ENCODE measurements at regions not wholly inside any gene's neighbourhood (a gene's known extent, or its start where the extent isn't known, plus 50 kb on each side); places are given as distances from the start of the nearest gene placed in this dataset.

GRCh38 chr3:40920041-40920440, 279.3 kb upstream of the CTNNB1 start:
- Histone ChIP-seq H3K4me3 (ENCODE audit: low read depth in 1 of 5, low read length in 5 of 5) (no peak overlapping the region), H3K36me3 (ENCODE audit: control insufficient read depth in 5 of 5, insufficient read depth in 5 of 5, low read length in 5 of 5) (no peaks in the 10 kb centered on the region), H3K9me3 (ENCODE audit: control insufficient read depth in 5 of 5, low read length in 5 of 5) (no peaks in the 10 kb centered on the region), H3K4me1 (ENCODE audit: control insufficient read depth in 5 of 5, insufficient read depth in 5 of 5, low read length in 5 of 5) (no peaks in the 10 kb centered on the region), H3K27me3 (ENCODE audit: control insufficient read depth in 5 of 5, insufficient read depth in 4 of 5, low read length in 5 of 5) (no peaks in the 10 kb centered on the region), H3K9ac (ENCODE audit: low read length in 5 of 5) (no peak overlapping the region), H3K27ac (ENCODE audit: low read depth, low read length) (no peak overlapping the region)

DNA sequence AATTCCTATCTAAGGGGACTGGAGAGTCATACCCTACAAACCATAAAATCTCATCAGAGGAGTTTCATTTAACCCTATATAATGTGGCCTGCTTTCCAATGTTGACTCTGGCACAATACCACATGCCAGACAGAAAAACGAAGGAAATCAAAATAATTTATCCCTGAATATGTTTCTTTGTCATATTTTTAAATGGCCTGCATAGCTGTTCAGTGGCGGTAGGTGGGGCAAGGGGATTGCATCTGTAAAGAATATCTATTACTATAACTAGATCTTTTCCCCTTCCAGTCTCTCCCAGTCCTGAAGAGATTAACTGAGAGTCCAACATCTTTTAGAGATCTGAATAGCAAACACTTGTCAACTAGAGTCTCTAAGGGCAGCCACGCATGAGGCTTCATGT, 278.1 kb upstream of the CTNNB1 start:
- H3K4me3 ChIP-seq (ENCODE audit: low read depth in 1 of 5, low read length in 5 of 5) = no peak overlapping the region
- H3K9ac ChIP-seq (ENCODE audit: low read length in 5 of 5) = no peak overlapping the region
- H3K27ac ChIP-seq (ENCODE audit: low read depth, low read length) = no peak overlapping the region
- no peaks in the 10 kb centered on the region for H3K4me1 ChIP-seq (ENCODE audit: control insufficient read depth in 5 of 5, insufficient read depth in 5 of 5, low read length in 5 of 5)
- H3K36me3 ChIP-seq (ENCODE audit: control insufficient read depth in 5 of 5, insufficient read depth in 5 of 5, low read length in 5 of 5) = no peaks in the 10 kb centered on the region
- H3K9me3 ChIP-seq (ENCODE audit: control insufficient read depth in 5 of 5, low read length in 5 of 5) = no peaks in the 10 kb centered on the region
- H3K27me3 ChIP-seq (ENCODE audit: control insufficient read depth in 5 of 5, insufficient read depth in 4 of 5, low read length in 5 of 5) = no peaks in the 10 kb centered on the region

DNA sequence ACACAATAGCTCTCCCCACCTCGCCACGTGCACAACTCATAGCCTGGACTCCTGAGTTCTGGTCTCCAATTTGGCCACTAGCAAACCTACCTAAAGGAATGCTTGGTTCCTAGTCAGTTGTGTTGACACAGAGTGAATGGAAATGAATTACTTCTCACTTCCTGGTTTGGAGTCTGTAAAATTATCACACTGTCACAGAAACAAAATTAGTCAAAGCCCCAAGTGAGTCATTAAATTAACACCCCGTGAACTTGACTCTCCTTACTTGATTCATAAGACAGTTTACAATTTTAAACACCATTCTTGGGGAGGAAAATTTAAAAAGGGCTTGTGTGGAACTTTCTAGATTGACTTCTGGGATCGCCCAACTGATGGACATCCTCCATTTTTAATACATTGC, 276.2 kb upstream of the CTNNB1 start:
- Histone ChIP-seq H3K27me3 (ENCODE audit: control insufficient read depth in 5 of 5, insufficient read depth in 4 of 5, low read length in 5 of 5) (no peaks in the 10 kb centered on the region), H3K27ac (ENCODE audit: low read depth, low read length) (no peak overlapping the region), H3K36me3 (ENCODE audit: control insufficient read depth in 5 of 5, insufficient read depth in 5 of 5, low read length in 5 of 5) (no peaks in the 10 kb centered on the region), H3K4me3 (ENCODE audit: low read depth in 1 of 5, low read length in 5 of 5) (no peak overlapping the region), H3K4me1 (ENCODE audit: control insufficient read depth in 5 of 5, insufficient read depth in 5 of 5, low read length in 5 of 5) (no peaks in the 10 kb centered on the region), H3K9me3 (ENCODE audit: control insufficient read depth in 5 of 5, low read length in 5 of 5) (no peaks in the 10 kb centered on the region), H3K9ac (ENCODE audit: low read length in 5 of 5) (no peak overlapping the region)

DNA sequence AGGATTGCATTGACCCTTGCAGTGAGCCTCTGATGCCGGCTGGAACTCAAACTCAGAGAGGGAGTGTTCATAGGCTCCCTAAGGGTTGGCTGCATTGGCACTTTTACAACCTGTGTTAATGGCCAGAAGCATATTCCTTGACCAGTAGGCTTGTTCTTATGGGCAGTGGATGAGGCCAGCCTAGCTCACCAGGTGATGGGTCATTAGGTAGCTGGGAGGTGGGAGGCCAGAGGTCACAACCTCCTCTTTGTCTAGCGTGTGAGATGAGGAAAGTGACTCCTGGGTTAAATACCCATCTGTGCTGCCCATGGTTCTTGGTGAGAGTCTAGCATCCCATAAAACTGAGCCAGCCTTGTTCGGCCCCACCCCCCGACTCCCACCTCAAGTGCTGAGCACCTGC, 275.7 kb upstream of the CTNNB1 start:
- Histone ChIP-seq H3K36me3 (ENCODE audit: control insufficient read depth in 5 of 5, insufficient read depth in 5 of 5, low read length in 5 of 5) (no peaks in the 10 kb centered on the region), H3K27me3 (ENCODE audit: control insufficient read depth in 5 of 5, insufficient read depth in 4 of 5, low read length in 5 of 5) (no peaks in the 10 kb centered on the region), H3K27ac (ENCODE audit: low read depth, low read length) (no peak overlapping the region), H3K4me3 (ENCODE audit: low read depth in 1 of 5, low read length in 5 of 5) (no peak overlapping the region), H3K9me3 (ENCODE audit: control insufficient read depth in 5 of 5, low read length in 5 of 5) (no peaks in the 10 kb centered on the region), H3K9ac (ENCODE audit: low read length in 5 of 5) (no peak overlapping the region), H3K4me1 (ENCODE audit: control insufficient read depth in 5 of 5, insufficient read depth in 5 of 5, low read length in 5 of 5) (no peaks in the 10 kb centered on the region)

DNA sequence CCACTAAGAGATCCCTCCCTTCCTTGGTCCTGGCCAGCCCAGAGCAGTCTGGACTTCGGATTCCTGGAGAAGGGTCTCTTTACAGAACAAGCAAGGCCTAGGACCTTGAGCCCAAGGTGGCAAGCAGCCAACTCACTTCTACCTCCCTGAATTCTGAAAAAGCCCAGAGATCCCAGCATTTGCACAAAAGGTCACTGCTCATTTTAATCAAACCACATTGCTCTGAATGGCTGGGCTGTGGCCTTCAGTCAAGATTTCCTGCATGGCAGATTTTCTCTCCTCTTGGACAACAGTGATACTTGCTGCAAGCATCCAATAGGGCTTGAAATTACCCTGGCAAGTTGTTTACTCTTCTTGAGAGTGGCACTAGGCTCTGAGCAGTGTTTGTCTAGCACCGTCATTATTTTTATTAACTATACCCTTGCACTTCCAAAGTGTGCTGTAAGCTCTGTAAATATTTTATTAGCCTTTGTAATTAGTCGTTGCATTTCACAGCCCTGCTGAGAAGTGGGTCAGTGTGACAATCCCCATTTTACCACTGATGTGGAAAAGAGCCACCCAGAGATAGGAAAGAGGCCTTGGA, 274.7 kb upstream of the CTNNB1 start:
- H3K4me1 ChIP-seq (ENCODE audit: control insufficient read depth in 5 of 5, insufficient read depth in 5 of 5, low read length in 5 of 5) = no peaks in the 10 kb centered on the region
- no peaks in the 10 kb centered on the region for H3K27me3 ChIP-seq (ENCODE audit: control insufficient read depth in 5 of 5, insufficient read depth in 4 of 5, low read length in 5 of 5)
- H3K9ac ChIP-seq (ENCODE audit: low read length in 5 of 5) = no peak overlapping the region
- H3K9me3 ChIP-seq (ENCODE audit: control insufficient read depth in 5 of 5, low read length in 5 of 5) = peaks cover 0 to 2% (median 0%) of the 10 kb centered on the region in 5 donors
- no peaks in the 10 kb centered on the region for H3K36me3 ChIP-seq (ENCODE audit: control insufficient read depth in 5 of 5, insufficient read depth in 5 of 5, low read length in 5 of 5)
- no peak overlapping the region for H3K27ac ChIP-seq (ENCODE audit: low read depth, low read length)
- H3K4me3 ChIP-seq (ENCODE audit: low read depth in 1 of 5, low read length in 5 of 5) = no peak overlapping the region

- Histone ChIP-seq H3K27ac (ENCODE audit: low read depth, low read length) (no peak overlapping the region), H3K4me1 (ENCODE audit: control insufficient read depth in 5 of 5, insufficient read depth in 5 of 5, low read length in 5 of 5) (no peaks in the 10 kb centered on the region), H3K36me3 (ENCODE audit: control insufficient read depth in 5 of 5, insufficient read depth in 5 of 5, low read length in 5 of 5) (no peaks in the 10 kb centered on the region)
Measured at GRCh38 chr3:40925231-40925630, 274.1 kb upstream of the CTNNB1 start.

GRCh38 chr3:40930131-40930538, 269.2 kb upstream of the CTNNB1 start:
- Histone ChIP-seq H3K4me3 (ENCODE audit: low read depth in 1 of 5, low read length in 5 of 5) (no peak overlapping the region), H3K9ac (ENCODE audit: low read length in 5 of 5) (no peak overlapping the region), H3K27me3 (ENCODE audit: control insufficient read depth in 5 of 5, insufficient read depth in 4 of 5, low read length in 5 of 5) (no peaks in the 10 kb centered on the region), H3K4me1 (ENCODE audit: control insufficient read depth in 5 of 5, insufficient read depth in 5 of 5, low read length in 5 of 5) (no peaks in the 10 kb centered on the region), H3K36me3 (ENCODE audit: control insufficient read depth in 5 of 5, insufficient read depth in 5 of 5, low read length in 5 of 5) (no peaks in the 10 kb centered on the region), H3K9me3 (ENCODE audit: control insufficient read depth in 5 of 5, low read length in 5 of 5) (peaks cover 0 to 5% (median 3%) of the 10 kb centered on the region in 5 donors), H3K27ac (ENCODE audit: low read depth, low read length) (no peak overlapping the region)

More at GRCh38 chr3:40925231-40925630, 274.1 kb upstream of the CTNNB1 start:
- Histone ChIP-seq H3K4me3 (ENCODE audit: low read depth in 1 of 5, low read length in 5 of 5) (no peak overlapping the region), H3K9me3 (ENCODE audit: control insufficient read depth in 5 of 5, low read length in 5 of 5) (peaks cover 0 to 3% (median 0%) of the 10 kb centered on the region in 5 donors), H3K27me3 (ENCODE audit: control insufficient read depth in 5 of 5, insufficient read depth in 4 of 5, low read length in 5 of 5) (no peaks in the 10 kb centered on the region), H3K9ac (ENCODE audit: low read length in 5 of 5) (no peak overlapping the region)

DNA sequence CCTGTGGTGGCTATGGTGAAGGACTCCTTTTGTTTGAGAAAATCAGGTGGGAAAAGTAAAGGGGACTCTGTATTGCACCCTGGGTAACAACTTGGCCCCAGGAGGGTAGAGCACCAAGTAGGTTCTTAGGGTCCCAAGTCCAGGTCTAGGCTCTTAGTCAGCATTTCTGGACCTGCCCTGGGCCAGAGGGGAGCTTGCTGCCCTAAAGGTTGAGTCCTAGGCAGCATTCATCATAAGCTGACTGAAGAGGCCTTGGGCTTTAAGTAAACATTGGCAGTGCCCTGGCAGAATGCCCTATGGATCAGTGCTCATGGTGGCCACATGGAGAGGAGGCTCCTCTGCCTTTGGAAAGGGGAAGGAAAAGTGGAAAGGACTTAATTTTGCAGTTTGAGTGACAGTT, 268.5 kb upstream of the CTNNB1 start:
- no peaks in the 10 kb centered on the region for H3K36me3 ChIP-seq (ENCODE audit: control insufficient read depth in 5 of 5, insufficient read depth in 5 of 5, low read length in 5 of 5)
- no peaks in the 10 kb centered on the region for H3K4me1 ChIP-seq (ENCODE audit: control insufficient read depth in 5 of 5, insufficient read depth in 5 of 5, low read length in 5 of 5)
- no peak overlapping the region for H3K27ac ChIP-seq (ENCODE audit: low read depth, low read length)
- H3K27me3 ChIP-seq (ENCODE audit: control insufficient read depth in 5 of 5, insufficient read depth in 4 of 5, low read length in 5 of 5) = no peaks in the 10 kb centered on the region
- H3K4me3 ChIP-seq (ENCODE audit: low read depth in 1 of 5, low read length in 5 of 5) = no peak overlapping the region
- peaks cover 0 to 5% (median 3%) of the 10 kb centered on the region in 5 donors for H3K9me3 ChIP-seq (ENCODE audit: control insufficient read depth in 5 of 5, low read length in 5 of 5)
- H3K9ac ChIP-seq (ENCODE audit: low read length in 5 of 5) = no peak overlapping the region

DNA sequence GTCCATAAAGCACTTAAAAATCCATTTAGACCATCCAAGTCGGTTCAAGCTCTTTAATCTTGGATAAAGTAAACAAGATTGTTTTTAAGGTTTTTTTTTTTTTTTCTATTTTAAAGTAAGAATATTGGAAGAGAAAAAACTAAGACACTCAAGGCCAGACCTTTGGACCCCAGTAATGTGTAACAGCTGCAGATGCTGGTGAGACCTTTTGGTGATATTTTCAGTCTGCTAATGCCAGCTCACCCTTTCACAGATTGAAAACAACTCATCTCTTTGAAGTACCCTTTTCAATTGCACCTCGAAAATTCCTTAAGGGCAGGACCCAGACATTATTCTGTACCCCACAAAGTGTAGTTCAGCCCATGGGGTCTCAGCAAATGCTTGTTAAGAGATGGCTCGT, 260.7 kb upstream of the CTNNB1 start:
- Histone ChIP-seq H3K4me1 (ENCODE audit: control insufficient read depth in 5 of 5, insufficient read depth in 5 of 5, low read length in 5 of 5) (peaks cover 0 to 8% (median 0%) of the 10 kb centered on the region in 5 donors), H3K9ac (ENCODE audit: low read length in 5 of 5) (no peak overlapping the region), H3K4me3 (ENCODE audit: low read depth in 1 of 5, low read length in 5 of 5) (no peak overlapping the region), H3K36me3 (ENCODE audit: control insufficient read depth in 5 of 5, insufficient read depth in 5 of 5, low read length in 5 of 5) (no peaks in the 10 kb centered on the region), H3K27me3 (ENCODE audit: control insufficient read depth in 5 of 5, insufficient read depth in 4 of 5, low read length in 5 of 5) (no peaks in the 10 kb centered on the region), H3K9me3 (ENCODE audit: control insufficient read depth in 5 of 5, low read length in 5 of 5) (no peaks in the 10 kb centered on the region), H3K27ac (ENCODE audit: low read depth, low read length) (no peak overlapping the region)

DNA sequence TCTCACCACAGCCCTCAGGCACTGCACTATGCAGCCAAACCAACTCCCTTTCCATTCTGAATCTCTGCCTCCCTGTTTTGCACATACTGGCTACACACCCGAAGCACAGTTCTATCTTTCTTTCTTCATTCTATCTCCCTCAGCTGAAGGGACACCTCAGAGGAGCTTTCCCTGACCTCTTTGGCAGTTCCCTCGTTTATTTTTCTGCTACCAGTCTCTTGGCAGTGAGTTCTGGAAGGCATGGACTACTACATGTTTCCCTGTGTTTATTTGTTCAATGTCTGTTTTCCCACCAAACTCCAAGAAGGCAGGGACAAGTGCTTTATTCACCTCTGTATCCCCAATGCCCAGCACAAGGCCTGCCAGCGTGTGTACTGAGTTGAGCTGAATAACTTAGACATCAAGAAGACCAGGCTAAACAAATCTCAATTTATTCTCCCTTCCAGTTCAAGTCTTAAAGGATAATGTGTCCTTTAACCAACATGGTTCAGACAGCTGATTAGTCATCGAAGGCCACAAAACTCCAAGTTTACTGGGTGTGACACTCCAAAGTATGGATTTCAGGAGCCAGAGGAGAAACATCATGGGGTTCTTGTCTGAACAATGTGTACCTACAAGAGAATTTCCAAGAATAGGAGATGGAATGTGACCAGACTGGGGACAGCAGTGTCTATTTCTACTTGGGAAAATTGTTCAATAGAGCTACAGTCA, 260.1 kb upstream of the CTNNB1 start:
- Histone ChIP-seq H3K27me3 (ENCODE audit: control insufficient read depth in 5 of 5, insufficient read depth in 4 of 5, low read length in 5 of 5) (no peaks in the 10 kb centered on the region), H3K36me3 (ENCODE audit: control insufficient read depth in 5 of 5, insufficient read depth in 5 of 5, low read length in 5 of 5) (no peaks in the 10 kb centered on the region), H3K9ac (ENCODE audit: low read length in 5 of 5) (no peak overlapping the region), H3K4me3 (ENCODE audit: low read depth in 1 of 5, low read length in 5 of 5) (no peak overlapping the region), H3K4me1 (ENCODE audit: control insufficient read depth in 5 of 5, insufficient read depth in 5 of 5, low read length in 5 of 5) (peaks cover 0 to 8% (median 0%) of the 10 kb centered on the region in 5 donors), H3K27ac (ENCODE audit: low read depth, low read length) (no peak overlapping the region), H3K9me3 (ENCODE audit: control insufficient read depth in 5 of 5, low read length in 5 of 5) (no peaks in the 10 kb centered on the region)
